Activated B cell treated with CpG ODN at 0.5 μM for 24 hours (primary cell): ENCODE measurements at regions not wholly inside any gene's neighbourhood (a gene's known extent, or its start where the extent isn't known, plus 50 kb on each side); places are given as distances from the start of the nearest gene placed in this dataset.
A peak's percentile ranks its signal among the peaks of the same experiment; 100 is the strongest.

Source experiments
- ATAC-seq: fragments of 200-7000 bp; cut with Tn5 transposase; one replicate; pipeline ENCODE4 v1.10.0; 2021; ENCODE audit warnings: low read depth, mild to moderate bottlenecking, moderate library complexity
- CTCF ChIA-PET: fragments of 350-600 bp; sonication (Branson Sonifier 250); formaldehyde crosslinking; loops from one replicate; lab custom pipeline; 2021; ENCODE audit warnings: antibody characterized with exemption; lab: Charles Lee
- POLR2A ChIA-PET: fragments of 350-600 bp; sonication (Branson Sonifier 250); formaldehyde crosslinking; loops from one replicate; lab custom pipeline; 2021; ENCODE audit warnings: antibody characterized with exemption; lab: Charles Lee
- DNase-seq: peaks from one replicate; pipeline ENCODE4 v3.0.0; 2022
- H3K27ac Mint-ChIP-seq: one replicate; pipeline ENCODE4 v1.8.0; 2020; ENCODE audit warnings: mixed read lengths
- H3K27me3 Mint-ChIP-seq: one replicate; pipeline ENCODE4 v1.8.0; 2021; ENCODE audit warnings: mixed read lengths
- H3K36me3 Mint-ChIP-seq: one replicate; pipeline ENCODE4 v1.8.0; 2021; ENCODE audit warnings: low read depth, mixed read lengths
- H3K4me1 Mint-ChIP-seq: one replicate; pipeline ENCODE4 v1.8.0; 2021; ENCODE audit warnings: mixed read lengths
- H3K4me3 Mint-ChIP-seq: one replicate; pipeline ENCODE4 v1.8.0; 2020; ENCODE audit warnings: mild to moderate bottlenecking, mixed read lengths
- H3K9me3 Mint-ChIP-seq: one replicate; pipeline ENCODE4 v1.8.0; 2020; ENCODE audit warnings: mixed read lengths
- intact Hi-C: fragments of 100-400 bp; cut with micrococcal nuclease; formaldehyde crosslinking; loops from one replicate; pipeline ENCODE4 v1.15.1; 2024
- TF ChIP-seq, protein P1 (sequence below): fragments of 200-600 bp; IDR thresholded peaks from one replicate; pipeline ENCODE4 v1.8.0; 2022; ENCODE audit warnings: antibody characterized with exemption, mild to moderate bottlenecking

- peak; percentile 31 for ATAC-seq
- no peaks in the 10 kb centered on the region for H3K36me3 Mint-ChIP-seq
- POLR2A ChIA-PET: no interaction called here
These were observed 139.5 kb upstream of the MYLIP start for GRCh38 chr6:15989397-15989796.

GRCh38 chr6:15987569-15987968 is 141.3 kb upstream of the MYLIP start:
- Mint-ChIP-seq H3K27me3 (peaks cover 4% of the 10 kb centered on the region), H3K9me3 (no peaks in the 10 kb centered on the region), H3K36me3 (no peaks in the 10 kb centered on the region), H3K4me1 (peaks cover 4% of the 10 kb centered on the region), H3K4me3 (no peak overlapping the region), H3K27ac (no peak overlapping the region)
- intact Hi-C loops: no loop called here
- ATAC-seq: no peak
- TF ChIP-seq, protein P1, sequence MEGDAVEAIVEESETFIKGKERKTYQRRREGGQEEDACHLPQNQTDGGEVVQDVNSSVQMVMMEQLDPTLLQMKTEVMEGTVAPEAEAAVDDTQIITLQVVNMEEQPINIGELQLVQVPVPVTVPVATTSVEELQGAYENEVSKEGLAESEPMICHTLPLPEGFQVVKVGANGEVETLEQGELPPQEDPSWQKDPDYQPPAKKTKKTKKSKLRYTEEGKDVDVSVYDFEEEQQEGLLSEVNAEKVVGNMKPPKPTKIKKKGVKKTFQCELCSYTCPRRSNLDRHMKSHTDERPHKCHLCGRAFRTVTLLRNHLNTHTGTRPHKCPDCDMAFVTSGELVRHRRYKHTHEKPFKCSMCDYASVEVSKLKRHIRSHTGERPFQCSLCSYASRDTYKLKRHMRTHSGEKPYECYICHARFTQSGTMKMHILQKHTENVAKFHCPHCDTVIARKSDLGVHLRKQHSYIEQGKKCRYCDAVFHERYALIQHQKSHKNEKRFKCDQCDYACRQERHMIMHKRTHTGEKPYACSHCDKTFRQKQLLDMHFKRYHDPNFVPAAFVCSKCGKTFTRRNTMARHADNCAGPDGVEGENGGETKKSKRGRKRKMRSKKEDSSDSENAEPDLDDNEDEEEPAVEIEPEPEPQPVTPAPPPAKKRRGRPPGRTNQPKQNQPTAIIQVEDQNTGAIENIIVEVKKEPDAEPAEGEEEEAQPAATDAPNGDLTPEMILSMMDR: no peak
- ChIA-PET POLR2A (no interaction called here), CTCF (no interaction called here)
- DNase-seq: no peak

More at GRCh38 chr6:15989397-15989796, 139.5 kb upstream of the MYLIP start:
- no peak for DNase-seq
- Mint-ChIP-seq H3K4me3 (no peak overlapping the region), H3K4me1 (peaks cover 4% of the 10 kb centered on the region), H3K27me3 (no peaks in the 10 kb centered on the region), H3K9me3 (no peaks in the 10 kb centered on the region), H3K27ac (no peak overlapping the region)
- CTCF ChIA-PET: no interaction called here
- TF ChIP-seq, protein P1: no peak
- intact Hi-C loops: no loop called here

- no peaks in the 10 kb centered on the region for H3K9me3 Mint-ChIP-seq
- CTCF ChIA-PET: no interaction called here
- peaks cover 4% of the 10 kb centered on the region for H3K27me3 Mint-ChIP-seq
These were observed 142.8 kb upstream of the MYLIP start for GRCh38 chr6:15986027-15986629.

GRCh38 chr6:15985379-15985959 is 143.4 kb upstream of the MYLIP start:
- Mint-ChIP-seq H3K27ac (no peak overlapping the region), H3K4me3 (no peak overlapping the region), H3K36me3 (no peaks in the 10 kb centered on the region), H3K27me3 (peaks cover 4% of the 10 kb centered on the region), H3K9me3 (no peaks in the 10 kb centered on the region), H3K4me1 (peaks cover 4% of the 10 kb centered on the region)
- TF ChIP-seq, protein P1: no peak
- DNase-seq (no peak), ATAC-seq (no peak)
- CTCF ChIA-PET: no interaction called here
- intact Hi-C loops: no loop called here
- POLR2A ChIA-PET: no interaction called here

More at GRCh38 chr6:15986027-15986629, 142.8 kb upstream of the MYLIP start:
- intact Hi-C loops: no loop called here
- H3K4me1 Mint-ChIP-seq: peaks cover 4% of the 10 kb centered on the region
- no peak for DNase-seq
- TF ChIP-seq, protein P1: no peak
- POLR2A ChIA-PET: no interaction called here
- ATAC-seq: no peak
- no peaks in the 10 kb centered on the region for H3K36me3 Mint-ChIP-seq
- H3K27ac Mint-ChIP-seq: no peak overlapping the region
- no peak overlapping the region for H3K4me3 Mint-ChIP-seq

DNA sequence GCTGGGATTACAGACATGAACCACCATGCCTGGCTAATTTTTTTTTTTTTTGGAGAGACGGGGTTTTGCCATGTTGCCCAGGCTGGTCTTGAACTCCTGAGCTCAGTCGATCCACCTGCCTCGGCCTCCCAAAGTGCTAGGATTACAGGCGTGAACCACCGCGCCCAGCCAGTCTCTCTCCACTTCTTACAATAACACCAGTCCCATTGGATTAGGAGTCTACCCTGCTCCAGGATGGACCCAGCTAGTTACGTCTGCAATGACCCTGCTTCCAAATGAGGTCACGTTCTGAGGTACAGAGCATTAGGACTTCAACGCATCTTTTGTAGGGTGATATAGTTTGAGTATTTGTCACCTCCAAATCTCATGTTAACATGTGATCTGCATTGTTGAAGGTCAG is 146.9 kb upstream of the MYLIP start:
- POLR2A ChIA-PET: no interaction called here
- Mint-ChIP-seq H3K27ac (no peak overlapping the region), H3K9me3 (no peaks in the 10 kb centered on the region), H3K36me3 (no peaks in the 10 kb centered on the region), H3K27me3 (peaks cover 4% of the 10 kb centered on the region), H3K4me3 (no peak overlapping the region), H3K4me1 (no peaks in the 10 kb centered on the region)
- intact Hi-C loops: no loop called here
- CTCF ChIA-PET: no interaction called here
- DNase-seq (no peak), ATAC-seq (no peak)
- TF ChIP-seq, protein P1: no peak
